Calu3 (cell line): ENCODE measurements at regions not wholly inside any gene's neighbourhood (a gene's known extent, or its start where the extent isn't known, plus 50 kb on each side); places are given as distances from the start of the nearest gene placed in this dataset.

ENCODE experiments used
- BruUV-seq: library from RNA; stranded (reverse); fragments of 400-500 nt; replicated peaks from 2 replicates; lab custom pipeline; 2021; lab: Mats Ljungman, UMichigan
- CTCF ChIA-PET: fragments of 300-600 bp; sonication (Branson Sonifier 250); formaldehyde crosslinking; loops from one replicate; lab custom pipeline; 2022; ENCODE audit warnings: antibody characterized with exemption; lab: Charles Lee
- DNase-seq: peaks from one replicate; pipeline ENCODE4 v3.0.0; 2022
- H3K27ac Mint-ChIP-seq: one replicate; pipeline ENCODE4 v1.8.0; 2022; ENCODE audit warnings: mixed read lengths; ENCODE audit not compliant: unreplicated experiment
- H3K27me3 Mint-ChIP-seq: one replicate; pipeline ENCODE4 v1.8.0; 2022; ENCODE audit warnings: mixed read lengths; ENCODE audit not compliant: unreplicated experiment
- H3K36me3 Mint-ChIP-seq: one replicate; pipeline ENCODE4 v1.8.0; 2022; ENCODE audit warnings: mild to moderate bottlenecking, moderate library complexity, mixed read lengths; ENCODE audit not compliant: insufficient read depth, unreplicated experiment
- H3K4me1 Mint-ChIP-seq: one replicate; pipeline ENCODE4 v1.8.0; 2022; ENCODE audit warnings: mild to moderate bottlenecking, low read depth, mixed read lengths; ENCODE audit not compliant: unreplicated experiment
- H3K4me3 Mint-ChIP-seq: one replicate; pipeline ENCODE4 v1.8.0; 2022; ENCODE audit warnings: mild to moderate bottlenecking, low read depth, moderate library complexity, mixed read lengths; ENCODE audit not compliant: unreplicated experiment
- H3K9me3 Mint-ChIP-seq: one replicate; pipeline ENCODE4 v1.8.0; 2022; ENCODE audit warnings: low read depth, mixed read lengths; ENCODE audit not compliant: unreplicated experiment
- CTCF ChIP-seq: fragments of 200-600 bp; IDR thresholded peaks from one replicate; pipeline ENCODE4 v1.8.0; 2022; ENCODE audit warnings: antibody characterized with exemption; ENCODE audit not compliant: unreplicated experiment
- intact Hi-C: fragments of 100-400 bp; cut with micrococcal nuclease; formaldehyde crosslinking; loops from one replicate; pipeline ENCODE4 v1.10.0; 2022; ENCODE audit not compliant: unreplicated experiment

- Mint-ChIP-seq H3K9me3 (peaks cover 10% of the 10 kb centered on the region), H3K27me3 (peaks cover 15% of the 10 kb centered on the region), H3K4me3 (no peak overlapping the region), H3K27ac (no peak overlapping the region), H3K4me1 (no peaks in the 10 kb centered on the region), H3K36me3 (no peaks in the 10 kb centered on the region)
- DNase-seq = no peak
- TF ChIP-seq CTCF = no peak
- no TSS peak for BruUV-seq
- CTCF ChIA-PET = no interaction called here
- intact Hi-C loops = no loop called here
These were observed 107.6 kb upstream of the MPDZ start for GRCh38 chr9:13386935-13387733.

GRCh38 chr9:13386316-13386715 is 106.8 kb upstream of the MPDZ start:
- no peak for DNase-seq
- Mint-ChIP-seq H3K27ac (no peak overlapping the region), H3K4me3 (no peak overlapping the region), H3K4me1 (no peaks in the 10 kb centered on the region), H3K9me3 (peaks cover 7% of the 10 kb centered on the region), H3K27me3 (peaks cover 15% of the 10 kb centered on the region), H3K36me3 (no peaks in the 10 kb centered on the region)
- intact Hi-C loops = no loop called here
- CTCF ChIA-PET = no interaction called here
- no TSS peak for BruUV-seq
- TF ChIP-seq CTCF = no peak

- CTCF ChIA-PET = no interaction called here
- H3K4me3 Mint-ChIP-seq = no peak overlapping the region
- no TSS peak for BruUV-seq
These were observed 104.4 kb upstream of the MPDZ start for GRCh38 chr9:13383855-13384254.

DNA sequence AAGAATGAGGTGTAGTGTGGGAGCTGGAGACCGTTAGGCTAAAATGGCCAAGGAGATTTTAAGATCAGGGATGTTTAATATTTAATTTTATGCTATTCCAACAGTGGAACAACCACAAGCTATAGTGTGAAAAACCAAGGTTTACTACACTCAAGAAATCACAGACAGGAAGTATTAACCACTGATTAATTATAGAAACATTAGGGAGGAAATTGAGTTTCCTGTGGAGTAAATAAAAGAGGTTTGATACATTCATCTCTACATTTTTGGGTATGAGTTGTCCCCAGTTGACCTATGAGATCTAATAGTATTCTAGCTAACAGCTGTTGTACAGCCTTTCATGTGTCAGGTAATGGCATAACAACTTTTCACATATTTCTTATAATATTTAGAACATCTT is 103.7 kb upstream of the MPDZ start:
- intact Hi-C loops = no loop called here
- DNase-seq = no peak
- BruUV-seq = no TSS peak
- Mint-ChIP-seq H3K27ac (no peak overlapping the region), H3K36me3 (no peaks in the 10 kb centered on the region), H3K4me3 (no peak overlapping the region), H3K27me3 (peaks cover 15% of the 10 kb centered on the region), H3K4me1 (no peaks in the 10 kb centered on the region), H3K9me3 (peaks cover 6% of the 10 kb centered on the region)
- CTCF ChIA-PET = no interaction called here
- no peak for TF ChIP-seq CTCF

More at GRCh38 chr9:13383855-13384254, 104.4 kb upstream of the MPDZ start:
- DNase-seq = no peak
- TF ChIP-seq CTCF = no peak
- no peaks in the 10 kb centered on the region for H3K36me3 Mint-ChIP-seq
- no peaks in the 10 kb centered on the region for H3K4me1 Mint-ChIP-seq
- H3K9me3 Mint-ChIP-seq = peaks cover 6% of the 10 kb centered on the region
- peaks cover 15% of the 10 kb centered on the region for H3K27me3 Mint-ChIP-seq
- intact Hi-C loops = no loop called here
- no peak overlapping the region for H3K27ac Mint-ChIP-seq
